ENCODE measurements at regions not wholly inside any gene's neighbourhood (a gene's known extent, or its start where the extent isn't known, plus 50 kb on each side); places are given as distances from the start of the nearest gene placed in this dataset.

- Histone ChIP-seq H3K27ac (no peak overlapping the region), H3K9me3 (no peaks in the 10 kb centered on the region), H3K36me3 (replicated peaks in 1 of 2; ENCODE audit: insufficient read depth in 1 of 2, low read depth in 2 of 2) (no peaks in the 10 kb centered on the region), H3K27me3 (no peaks in the 10 kb centered on the region), H3K4me3 (no peak overlapping the region), H3K4me1 (no peaks in the 10 kb centered on the region)
- ATAC-seq (no peak), DNase-seq (no peak)
- intact Hi-C loops (cut with DNase I) = no loop called here
- no peak for TF ChIP-seq POLR2A (IDR thresholded peaks at IDR 0.05)
- TF ChIP-seq CTCF (IDR thresholded peaks at IDR 0.05) = no peak
Measured at GRCh38 chr3:94292151-94292550, 229.3 kb downstream of the NSUN3 start.

DNA sequence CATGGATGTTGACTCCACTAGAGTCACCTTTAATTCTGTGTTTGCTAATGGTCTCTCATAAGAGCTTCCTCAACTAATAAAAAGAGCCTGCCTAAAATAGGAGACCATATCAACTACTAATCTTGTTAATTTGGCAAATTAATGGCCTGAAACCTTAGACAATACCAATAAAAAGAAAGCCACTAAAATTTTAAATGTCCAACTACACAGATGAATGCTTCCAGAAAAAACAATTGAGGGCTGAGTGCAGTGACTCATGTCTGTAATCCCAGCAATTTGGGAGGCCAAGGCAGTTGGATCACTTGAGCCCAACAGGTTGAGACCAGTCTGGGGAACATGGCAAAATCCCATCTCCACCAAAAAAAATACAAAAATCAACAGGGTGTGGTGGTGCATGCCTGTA is 230.9 kb downstream of the NSUN3 start:
- ATAC-seq = no peak
- Histone ChIP-seq H3K27me3 (no peaks in the 10 kb centered on the region), H3K4me3 (no peak overlapping the region), H3K4me1 (no peaks in the 10 kb centered on the region), H3K9me3 (no peaks in the 10 kb centered on the region), H3K36me3 (replicated peaks in 1 of 2; ENCODE audit: insufficient read depth in 1 of 2, low read depth in 2 of 2) (no peaks in the 10 kb centered on the region), H3K27ac (no peak overlapping the region)
- no peak for DNase-seq
- no peak for TF ChIP-seq CTCF (IDR thresholded peaks at IDR 0.05)
- no peak for TF ChIP-seq POLR2A (IDR thresholded peaks at IDR 0.05)
- intact Hi-C loops (cut with DNase I) = no loop called here

- intact Hi-C loops (cut with DNase I) = no loop called here
- H3K9me3 ChIP-seq = no peaks in the 10 kb centered on the region
- TF ChIP-seq CTCF (IDR thresholded peaks at IDR 0.05) = no peak
- TF ChIP-seq POLR2A (IDR thresholded peaks at IDR 0.05) = no peak
- H3K36me3 ChIP-seq (replicated peaks in 1 of 2; ENCODE audit: insufficient read depth in 1 of 2, low read depth in 2 of 2) = no peaks in the 10 kb centered on the region
- ATAC-seq = no peak
- H3K4me3 ChIP-seq = no peak overlapping the region
- no peak for DNase-seq
- WGBS, 2 donors = 64 to 87% methylated on average over 1 of the region's 1 CpG
- no peak overlapping the region for H3K27ac ChIP-seq
- H3K27me3 ChIP-seq = no peaks in the 10 kb centered on the region
- no peaks in the 10 kb centered on the region for H3K4me1 ChIP-seq
Measured at GRCh38 chr3:94294806-94295205, 231.9 kb downstream of the NSUN3 start.

GRCh38 chr3:94299716-94300115 is 236.9 kb downstream of the NSUN3 start:
- ATAC-seq (no peak), DNase-seq (no peak)
- Histone ChIP-seq H3K4me1 (no peaks in the 10 kb centered on the region), H3K36me3 (replicated peaks in 1 of 2; ENCODE audit: insufficient read depth in 1 of 2, low read depth in 2 of 2) (no peaks in the 10 kb centered on the region), H3K4me3 (no peak overlapping the region), H3K27ac (no peak overlapping the region), H3K27me3 (no peaks in the 10 kb centered on the region), H3K9me3 (no peaks in the 10 kb centered on the region)
- intact Hi-C loops (cut with DNase I) = no loop called here
- no peak for TF ChIP-seq POLR2A (IDR thresholded peaks at IDR 0.05)
- no peak for TF ChIP-seq CTCF (IDR thresholded peaks at IDR 0.05)

GRCh38 chr3:94301366-94301765 is 238.5 kb downstream of the NSUN3 start:
- H3K27ac ChIP-seq = no peak overlapping the region
- no peak for DNase-seq
- TF ChIP-seq CTCF (IDR thresholded peaks at IDR 0.05) (no peak), POLR2A (IDR thresholded peaks at IDR 0.05) (no peak)
- no peaks in the 10 kb centered on the region for H3K4me1 ChIP-seq
- no peaks in the 10 kb centered on the region for H3K36me3 ChIP-seq (replicated peaks in 1 of 2; ENCODE audit: insufficient read depth in 1 of 2, low read depth in 2 of 2)
- ATAC-seq = no peak
- 87 to 100% methylated on average over 1 of the region's 1 CpG for WGBS, 2 donors
- intact Hi-C loops (cut with DNase I) = no loop called here
- H3K9me3 ChIP-seq = no peaks in the 10 kb centered on the region
- H3K27me3 ChIP-seq = no peaks in the 10 kb centered on the region
- H3K4me3 ChIP-seq = no peak overlapping the region

Measured in body of pancreas (tissue), 4 donors.